Peyer's patch (tissue), 4 donors: ENCODE measurements at regions not wholly inside any gene's neighbourhood (a gene's known extent, or its start where the extent isn't known, plus 50 kb on each side); places are given as distances from the start of the nearest gene placed in this dataset.

ENCODE experiments used
- POLR2A ChIP-seq, 2 donors: fragments of 450-650 bp; IDR thresholded peaks; one replicate each; pipeline ENCODE4 v1.5.1; 2017; ENCODE audit warnings: antibody characterized with exemption in 2 of 2, mild to moderate bottlenecking in 2 of 2, moderate library complexity in 2 of 2
- TF ChIP-seq, protein P1 (sequence below), 6 experiments: fragments of 450-650 bp in 4 of 6; fragments of 200-600 bp in 2 of 6; sonication (generic) in 1 of 6; IDR thresholded peaks; one replicate each; pipeline ENCODE4 v1.5.1; 2017 to 2019; ENCODE audit warnings: antibody characterized with exemption in 6 of 6, mild to moderate bottlenecking in 3 of 6, moderate library complexity in 1 of 6

DNA sequence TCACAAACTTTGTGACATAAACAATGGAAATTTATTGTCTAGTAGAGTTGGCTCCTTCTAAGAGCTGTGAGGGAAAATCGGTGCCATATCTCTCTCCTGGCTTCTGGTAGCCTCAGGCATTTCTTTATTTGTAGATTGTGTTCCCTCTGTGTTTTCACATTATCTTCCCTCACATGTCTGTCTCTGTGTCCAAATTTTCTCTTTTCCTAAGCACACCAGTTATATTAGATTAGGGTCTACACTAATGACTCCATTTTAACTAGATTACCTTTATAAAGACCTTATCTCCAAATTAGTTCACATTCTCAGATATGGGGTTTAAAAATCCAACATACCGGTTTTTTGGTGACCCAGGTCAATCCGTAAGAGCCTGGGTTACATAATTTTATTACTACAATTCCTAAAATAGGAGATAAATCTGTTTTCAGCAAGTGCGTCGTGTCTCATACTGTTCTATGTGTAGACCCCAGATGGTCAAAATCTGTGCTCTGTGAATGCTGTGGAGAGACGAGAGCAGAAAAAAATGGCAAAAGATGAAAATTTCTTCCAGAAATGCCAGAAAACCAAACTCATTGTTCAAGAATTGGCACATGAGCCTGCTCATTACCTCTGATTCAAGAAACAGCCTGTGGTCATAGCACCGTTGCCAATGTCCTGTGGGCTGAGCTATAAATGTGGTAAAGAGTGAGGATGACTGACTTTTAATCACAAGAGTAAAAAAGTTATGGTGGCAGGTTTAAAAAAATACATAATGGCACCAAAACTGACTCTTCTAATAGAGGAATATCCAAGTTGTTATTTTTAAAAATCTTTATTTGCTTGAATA lies 574.7 kb downstream of the PCDH7 start:
- TF ChIP-seq, protein P1, sequence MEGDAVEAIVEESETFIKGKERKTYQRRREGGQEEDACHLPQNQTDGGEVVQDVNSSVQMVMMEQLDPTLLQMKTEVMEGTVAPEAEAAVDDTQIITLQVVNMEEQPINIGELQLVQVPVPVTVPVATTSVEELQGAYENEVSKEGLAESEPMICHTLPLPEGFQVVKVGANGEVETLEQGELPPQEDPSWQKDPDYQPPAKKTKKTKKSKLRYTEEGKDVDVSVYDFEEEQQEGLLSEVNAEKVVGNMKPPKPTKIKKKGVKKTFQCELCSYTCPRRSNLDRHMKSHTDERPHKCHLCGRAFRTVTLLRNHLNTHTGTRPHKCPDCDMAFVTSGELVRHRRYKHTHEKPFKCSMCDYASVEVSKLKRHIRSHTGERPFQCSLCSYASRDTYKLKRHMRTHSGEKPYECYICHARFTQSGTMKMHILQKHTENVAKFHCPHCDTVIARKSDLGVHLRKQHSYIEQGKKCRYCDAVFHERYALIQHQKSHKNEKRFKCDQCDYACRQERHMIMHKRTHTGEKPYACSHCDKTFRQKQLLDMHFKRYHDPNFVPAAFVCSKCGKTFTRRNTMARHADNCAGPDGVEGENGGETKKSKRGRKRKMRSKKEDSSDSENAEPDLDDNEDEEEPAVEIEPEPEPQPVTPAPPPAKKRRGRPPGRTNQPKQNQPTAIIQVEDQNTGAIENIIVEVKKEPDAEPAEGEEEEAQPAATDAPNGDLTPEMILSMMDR (IDR thresholded peaks at IDR 0.05): no peak
- no peak for TF ChIP-seq POLR2A (IDR thresholded peaks at IDR 0.05)
